ENCODE measurements at regions not wholly inside any gene's neighbourhood (a gene's known extent, or its start where the extent isn't known, plus 50 kb on each side); places are given as distances from the start of the nearest gene placed in this dataset.
A peak's percentile ranks its signal among the peaks of the same experiment; 100 is the strongest.

GRCh38 chr7:148950806-148951205 lies 66.7 kb upstream of the EZH2 start:
- DNase-seq, result no peak

GRCh38 chr7:148944935-148945934 lies 61.1 kb upstream of the EZH2 start:
- DNase-seq, result peak in 1 of 2 experiments; percentile 27

- peak; percentile 75 to 81 for DNase-seq
Measured at GRCh38 chr7:148941598-148942275, 57.6 kb upstream of the EZH2 start.

GRCh38 chr7:148940702-148941597 lies 56.9 kb upstream of the EZH2 start:
- DNase-seq, result peak; percentile 87 to 88

GRCh38 chr7:148939128-148939755 lies 55.2 kb upstream of the EZH2 start:
- DNase-seq, result no peak

GRCh38 chr7:148935451-148935850 lies 51.4 kb upstream of the EZH2 start:
- no peak for DNase-seq

Measured in NCI-H524 (cell line).